B cell (primary cell): ENCODE measurements at regions not wholly inside any gene's neighbourhood (a gene's known extent, or its start where the extent isn't known, plus 50 kb on each side); places are given as distances from the start of the nearest gene placed in this dataset.
"Not testable (repeated sequence)": the region's sequence is repeated elsewhere in the genome, so short reads cannot be mapped to it uniquely, and the experiment has no call there.

Experiments used
- EZH2 ChIP-seq: IDR thresholded peaks from 2 replicates; pipeline ENCODE4 v1.6.1; 2012; ENCODE audit warnings: borderline replicate concordance, low read depth, mild to moderate bottlenecking, moderate library complexity, low read length; ENCODE audit not compliant: insufficient read depth, poor library complexity, severe bottlenecking
- TF ChIP-seq, protein P1 (sequence below): fragments of 200-600 bp; IDR thresholded peaks from one replicate; pipeline ENCODE4 v1.8.0; 2022; ENCODE audit warnings: antibody characterized with exemption, mild to moderate bottlenecking

DNA sequence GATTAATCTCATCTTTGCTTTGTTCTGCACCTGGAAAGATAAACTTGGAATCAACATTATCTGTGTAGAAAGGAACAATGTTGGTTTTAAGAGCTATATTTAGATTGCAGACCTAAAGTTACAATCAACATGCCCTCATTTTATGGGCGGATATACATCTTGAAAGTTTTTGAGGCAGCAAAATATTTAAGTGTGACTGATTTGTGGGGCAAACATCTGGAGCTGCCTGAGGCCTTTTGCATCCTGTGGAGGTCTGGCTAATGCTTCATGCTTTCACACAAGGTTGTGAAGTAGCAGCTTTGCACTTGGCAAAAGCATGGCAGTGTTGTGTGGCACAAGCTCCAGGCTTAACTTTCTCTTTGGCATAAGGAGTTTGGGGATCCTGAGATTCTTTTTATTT is 125.7 kb downstream of the CDRT15L2 start:
- TF ChIP-seq, protein P1, sequence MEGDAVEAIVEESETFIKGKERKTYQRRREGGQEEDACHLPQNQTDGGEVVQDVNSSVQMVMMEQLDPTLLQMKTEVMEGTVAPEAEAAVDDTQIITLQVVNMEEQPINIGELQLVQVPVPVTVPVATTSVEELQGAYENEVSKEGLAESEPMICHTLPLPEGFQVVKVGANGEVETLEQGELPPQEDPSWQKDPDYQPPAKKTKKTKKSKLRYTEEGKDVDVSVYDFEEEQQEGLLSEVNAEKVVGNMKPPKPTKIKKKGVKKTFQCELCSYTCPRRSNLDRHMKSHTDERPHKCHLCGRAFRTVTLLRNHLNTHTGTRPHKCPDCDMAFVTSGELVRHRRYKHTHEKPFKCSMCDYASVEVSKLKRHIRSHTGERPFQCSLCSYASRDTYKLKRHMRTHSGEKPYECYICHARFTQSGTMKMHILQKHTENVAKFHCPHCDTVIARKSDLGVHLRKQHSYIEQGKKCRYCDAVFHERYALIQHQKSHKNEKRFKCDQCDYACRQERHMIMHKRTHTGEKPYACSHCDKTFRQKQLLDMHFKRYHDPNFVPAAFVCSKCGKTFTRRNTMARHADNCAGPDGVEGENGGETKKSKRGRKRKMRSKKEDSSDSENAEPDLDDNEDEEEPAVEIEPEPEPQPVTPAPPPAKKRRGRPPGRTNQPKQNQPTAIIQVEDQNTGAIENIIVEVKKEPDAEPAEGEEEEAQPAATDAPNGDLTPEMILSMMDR = not testable (repeated sequence)
- TF ChIP-seq EZH2 = not testable (repeated sequence)
